ENCODE measurements at regions not wholly inside any gene's neighbourhood (a gene's known extent, or its start where the extent isn't known, plus 50 kb on each side); places are given as distances from the start of the nearest gene placed in this dataset.

GRCh38 chr6:108751851-108752732 lies 96.1 kb upstream of the ARMC2 start:
- peak; percentile 48 for DNase-seq (ENCODE audit: low spot score)

GRCh38 chr6:108752733-108753590 lies 95.3 kb upstream of the ARMC2 start:
- no peak for DNase-seq (ENCODE audit: low spot score)

GRCh38 chr6:108755257-108756240 lies 92.7 kb upstream of the ARMC2 start:
- no peak for DNase-seq (ENCODE audit: low spot score)

- DNase-seq (ENCODE audit: low spot score), result no peak
These were observed 90.9 kb upstream of the ARMC2 start for GRCh38 chr6:108757357-108757756.

GRCh38 chr6:108758884-108759283 lies 89.3 kb upstream of the ARMC2 start:
- no peak for DNase-seq (ENCODE audit: low spot score)

GRCh38 chr6:108760126-108761050 lies 87.8 kb upstream of the ARMC2 start:
- no peak for DNase-seq (ENCODE audit: low spot score)

- no peak for DNase-seq (ENCODE audit: low spot score)
These were observed 85.8 kb upstream of the ARMC2 start for GRCh38 chr6:108762394-108762793.

- DNase-seq (ENCODE audit: low spot score), result no peak
These were observed 84.2 kb upstream of the ARMC2 start for GRCh38 chr6:108763931-108764579.

- DNase-seq (ENCODE audit: low spot score), result peak; percentile 71
These were observed 83.7 kb upstream of the ARMC2 start for GRCh38 chr6:108764580-108764950.

GRCh38 chr6:108765495-108765894 lies 82.7 kb upstream of the ARMC2 start:
- DNase-seq (ENCODE audit: low spot score), result no peak

GRCh38 chr6:108766419-108766818 lies 81.8 kb upstream of the ARMC2 start:
- DNase-seq (ENCODE audit: low spot score), result no peak

- no peak for DNase-seq (ENCODE audit: low spot score)
These were observed 81.3 kb upstream of the ARMC2 start for GRCh38 chr6:108766886-108767285.

- no peak for DNase-seq (ENCODE audit: low spot score)
These were observed 80.6 kb upstream of the ARMC2 start for GRCh38 chr6:108767418-108768165.

GRCh38 chr6:108768166-108768555 lies 80.1 kb upstream of the ARMC2 start:
- no peak for DNase-seq (ENCODE audit: low spot score)

- no peak for DNase-seq (ENCODE audit: low spot score)
These were observed 79.3 kb upstream of the ARMC2 start for GRCh38 chr6:108768792-108769524.

GRCh38 chr6:108771421-108771820 lies 76.8 kb upstream of the ARMC2 start:
- no peak for DNase-seq (ENCODE audit: low spot score)

- DNase-seq (ENCODE audit: low spot score), result no peak
These were observed 73.7 kb upstream of the ARMC2 start for GRCh38 chr6:108774555-108774954.

GRCh38 chr6:108777536-108777935 lies 70.7 kb upstream of the ARMC2 start:
- no peak for DNase-seq (ENCODE audit: low spot score)

Measured in Ammon's horn (tissue), 1 donor.